Smooth muscle cell (in vitro differentiated cells): ENCODE measurements at regions not wholly inside any gene's neighbourhood (a gene's known extent, or its start where the extent isn't known, plus 50 kb on each side); places are given as distances from the start of the nearest gene placed in this dataset.

ENCODE experiments used
- DNase-seq: peaks from one replicate; lab custom pipeline; 2025; ENCODE audit not compliant: unreplicated experiment; lab: John Stamatoyannopoulos, UW
- H2AFZ ChIP-seq: fragments of 200-600 bp; sonication (generic); 2 replicates; pipeline ENCODE4 v1.6.0; 2016; ENCODE audit warnings: antibody characterized with exemption, low read depth, mild to moderate bottlenecking
- H3F3A ChIP-seq: fragments of 200-600 bp; sonication (generic); 2 replicates; pipeline ENCODE4 v1.6.0; 2017; ENCODE audit warnings: antibody characterized with exemption, low read depth
- H3K27ac ChIP-seq: fragments of 200-600 bp; sonication (generic); 2 replicates; pipeline ENCODE4 v1.5.1; 2016; ENCODE audit warnings: low read depth, mild to moderate bottlenecking
- H3K27me3 ChIP-seq: fragments of 200-600 bp; sonication (generic); 2 replicates; pipeline ENCODE4 v1.6.1; 2016; ENCODE audit warnings: low read depth, mild to moderate bottlenecking
- H3K36me3 ChIP-seq: fragments of 200-600 bp; sonication (generic); 2 replicates; pipeline ENCODE4 v1.5.1; 2016; ENCODE audit warnings: low read depth
- H3K4me1 ChIP-seq: fragments of 200-600 bp; sonication (generic); 2 replicates; pipeline ENCODE4 v1.5.1; 2016; ENCODE audit warnings: low read depth
- H3K4me2 ChIP-seq: fragments of 200-600 bp; sonication (generic); 2 replicates; pipeline ENCODE4 v1.6.0; 2016; ENCODE audit warnings: mild to moderate bottlenecking
- H3K4me3 ChIP-seq: fragments of 200-600 bp; sonication (generic); 2 replicates; pipeline ENCODE4 v1.5.1; 2016; ENCODE audit warnings: mild to moderate bottlenecking
- H3K79me2 ChIP-seq: fragments of 200-600 bp; sonication (generic); 2 replicates; pipeline ENCODE4 v1.6.0; 2016; ENCODE audit warnings: low read depth, mild to moderate bottlenecking
- H3K9ac ChIP-seq: fragments of 200-600 bp; sonication (generic); 2 replicates; pipeline ENCODE4 v1.6.0; 2016; ENCODE audit warnings: low read depth
- H3K9me3 ChIP-seq: fragments of 200-600 bp; sonication (generic); replicated peaks from 2 replicates; pipeline ENCODE4 v1.5.1; 2016; ENCODE audit warnings: low read depth
- H4K20me1 ChIP-seq: fragments of 200-600 bp; sonication (generic); 2 replicates; pipeline ENCODE4 v1.6.0; 2016; ENCODE audit warnings: low read depth
- CTCF ChIP-seq: fragments of 200-600 bp; sonication (generic); IDR thresholded peaks from 2 replicates; pipeline ENCODE4 v1.5.1; 2017; ENCODE audit warnings: borderline replicate concordance, mild to moderate bottlenecking, antibody characterized with exemption; ENCODE audit not compliant: insufficient read depth, poor library complexity, severe bottlenecking
- WGBS: methylation state at CpG from one replicate; pipeline ENCODE4 v1.1.7; 2016; ENCODE audit warnings: low lambda C conversion rate; 5-methylcytosine and 5-hydroxymethylcytosine counted together

- Histone ChIP-seq H3K9ac (no peak overlapping the region), H3K4me3 (no peak overlapping the region), H3K79me2 (no peaks in the 10 kb centered on the region), H4K20me1 (no peaks in the 10 kb centered on the region), H3K36me3 (no peaks in the 10 kb centered on the region), H3K27ac (peak overlapping the region; percentile 5), H2AFZ (no peak overlapping the region), H3F3A (no peaks in the 10 kb centered on the region), H3K4me2 (no peak overlapping the region), H3K27me3 (no peaks in the 10 kb centered on the region), H3K9me3 (no peaks in the 10 kb centered on the region), H3K4me1 (no peaks in the 10 kb centered on the region)
- 33% methylated on average over 3 of the region's 3 CpGs for WGBS
- TF ChIP-seq CTCF: no peak
- no peak for DNase-seq
These were observed 71.3 kb upstream of the PRDX6 start for GRCh38 chr1:173405834-173406233.

- no peaks in the 10 kb centered on the region for H3K27me3 ChIP-seq
These were observed 70.3 kb upstream of the PRDX6 start for GRCh38 chr1:173406783-173407230.

GRCh38 chr1:173407846-173408245 lies 69.3 kb upstream of the PRDX6 start:
- Histone ChIP-seq H3K4me2 (no peak overlapping the region), H3K27me3 (no peaks in the 10 kb centered on the region), H2AFZ (no peak overlapping the region), H3K4me3 (no peak overlapping the region), H3K79me2 (no peaks in the 10 kb centered on the region), H3K36me3 (no peaks in the 10 kb centered on the region), H3K27ac (no peak overlapping the region), H3F3A (peaks cover 5% of the 10 kb centered on the region), H4K20me1 (no peaks in the 10 kb centered on the region), H3K4me1 (no peaks in the 10 kb centered on the region), H3K9me3 (no peaks in the 10 kb centered on the region), H3K9ac (no peak overlapping the region)
- no peak for DNase-seq
- TF ChIP-seq CTCF: no peak

More at GRCh38 chr1:173406783-173407230, 70.3 kb upstream of the PRDX6 start:
- H3K9ac ChIP-seq: no peak overlapping the region
- H3K9me3 ChIP-seq: no peaks in the 10 kb centered on the region
- no peak overlapping the region for H3K4me3 ChIP-seq
- H3K4me2 ChIP-seq: no peak overlapping the region
- no peaks in the 10 kb centered on the region for H4K20me1 ChIP-seq
- 88% methylated on average over 8 of the region's 8 CpGs for WGBS
- TF ChIP-seq CTCF: no peak
- no peak overlapping the region for H2AFZ ChIP-seq
- H3K27ac ChIP-seq: no peak overlapping the region
- no peak for DNase-seq
- H3K79me2 ChIP-seq: no peaks in the 10 kb centered on the region
- H3K4me1 ChIP-seq: no peaks in the 10 kb centered on the region
- H3F3A ChIP-seq: no peaks in the 10 kb centered on the region
- H3K36me3 ChIP-seq: no peaks in the 10 kb centered on the region

GRCh38 chr1:173408886-173409285 lies 68.2 kb upstream of the PRDX6 start:
- H3K79me2 ChIP-seq: no peaks in the 10 kb centered on the region
- no peaks in the 10 kb centered on the region for H3K27me3 ChIP-seq
- H2AFZ ChIP-seq: no peak overlapping the region
- TF ChIP-seq CTCF: peak; percentile 3
- peaks cover 5% of the 10 kb centered on the region for H3F3A ChIP-seq
- H3K4me3 ChIP-seq: no peak overlapping the region
- no peak overlapping the region for H3K27ac ChIP-seq
- H3K9me3 ChIP-seq: no peaks in the 10 kb centered on the region
- 93% methylated on average over 1 of the region's 1 CpG for WGBS
- no peak for DNase-seq
- no peak overlapping the region for H3K9ac ChIP-seq
- H4K20me1 ChIP-seq: no peaks in the 10 kb centered on the region
- H3K4me1 ChIP-seq: no peaks in the 10 kb centered on the region
- no peaks in the 10 kb centered on the region for H3K36me3 ChIP-seq
- H3K4me2 ChIP-seq: no peak overlapping the region
